RWPE1 (cell line): ENCODE measurements at regions not wholly inside any gene's neighbourhood (a gene's known extent, or its start where the extent isn't known, plus 50 kb on each side); places are given as distances from the start of the nearest gene placed in this dataset.

Experiments used
- CTCF ChIA-PET: fragments of 350-600 bp; sonication (Branson Sonifier 250); formaldehyde crosslinking; extraction: SDS; loops from one replicate; lab custom pipeline; 2021; lab: Yijun Ruan, JAX
- POLR2A ChIA-PET: fragments of 400-600 bp; formaldehyde crosslinking; extraction: SDS; loops from one replicate; lab custom pipeline; 2020; ENCODE audit warnings: antibody characterized with exemption; ENCODE audit not compliant: low non-redundant PET; lab: Yijun Ruan, JAX
- DNase-seq: peaks from one replicate; pipeline ENCODE4 v3.0.0; 2012; ENCODE audit warnings: low spot score
- H3K27ac ChIP-seq: fragments of 450-650 bp; 2 replicates; pipeline ENCODE4 v1.5.1; 2017
- CTCF ChIP-seq: fragments of 450-650 bp; conservative IDR thresholded peaks from 2 replicates; pipeline ENCODE4 v1.5.1; 2017; ENCODE audit warnings: low read depth, mild to moderate bottlenecking

- POLR2A ChIA-PET, result no interaction called here
- no peak for DNase-seq
These were observed 240.1 kb upstream of the PPP1R2C start for GRCh38 chrX:43018031-43018430.

GRCh38 chrX:43019021-43019420 is 241.1 kb upstream of the PPP1R2C start:
- DNase-seq, result no peak
- no peak for TF ChIP-seq CTCF
- CTCF ChIA-PET, result no interaction called here
- POLR2A ChIA-PET, result no interaction called here
- no peak overlapping the region for H3K27ac ChIP-seq

More at GRCh38 chrX:43018031-43018430, 240.1 kb upstream of the PPP1R2C start:
- H3K27ac ChIP-seq, result no peak overlapping the region
- no peak for TF ChIP-seq CTCF
- CTCF ChIA-PET, result no interaction called here

- ChIA-PET CTCF (no interaction called here), POLR2A (no interaction called here)
These were observed 247.9 kb upstream of the PPP1R2C start for GRCh38 chrX:43025806-43026315.

GRCh38 chrX:43064096-43064495 is 286.1 kb upstream of the PPP1R2C start:
- TF ChIP-seq CTCF, result no peak
- ChIA-PET POLR2A (no interaction called here), CTCF (no interaction called here)
- no peak overlapping the region for H3K27ac ChIP-seq
- no peak for DNase-seq

More at GRCh38 chrX:43025806-43026315, 247.9 kb upstream of the PPP1R2C start:
- no peak overlapping the region for H3K27ac ChIP-seq
- TF ChIP-seq CTCF, result no peak
- DNase-seq, result no peak

GRCh38 chrX:43065978-43066377 is 288.0 kb upstream of the PPP1R2C start:
- POLR2A ChIA-PET, result no interaction called here
- TF ChIP-seq CTCF, result no peak
- DNase-seq, result no peak
- CTCF ChIA-PET, result no interaction called here
- H3K27ac ChIP-seq, result no peak overlapping the region

GRCh38 chrX:43068639-43069038 is 290.7 kb upstream of the PPP1R2C start:
- TF ChIP-seq CTCF, result no peak
- no peak for DNase-seq
- no peak overlapping the region for H3K27ac ChIP-seq
- ChIA-PET POLR2A (no interaction called here), CTCF (no interaction called here)
